HG03354 (cell line): ENCODE measurements at regions not wholly inside any gene's neighbourhood (a gene's known extent, or its start where the extent isn't known, plus 50 kb on each side); places are given as distances from the start of the nearest gene placed in this dataset.
A peak's percentile ranks its signal among the peaks of the same experiment; 100 is the strongest.

ENCODE experiments used
- ATAC-seq: cut with Tn5 transposase; IDR thresholded peaks from one replicate; pipeline ENCODE4 v1.9.1; 2021; ENCODE audit warnings: mild to moderate bottlenecking; ENCODE audit not compliant: unreplicated experiment, poor library complexity, severe bottlenecking

DNA sequence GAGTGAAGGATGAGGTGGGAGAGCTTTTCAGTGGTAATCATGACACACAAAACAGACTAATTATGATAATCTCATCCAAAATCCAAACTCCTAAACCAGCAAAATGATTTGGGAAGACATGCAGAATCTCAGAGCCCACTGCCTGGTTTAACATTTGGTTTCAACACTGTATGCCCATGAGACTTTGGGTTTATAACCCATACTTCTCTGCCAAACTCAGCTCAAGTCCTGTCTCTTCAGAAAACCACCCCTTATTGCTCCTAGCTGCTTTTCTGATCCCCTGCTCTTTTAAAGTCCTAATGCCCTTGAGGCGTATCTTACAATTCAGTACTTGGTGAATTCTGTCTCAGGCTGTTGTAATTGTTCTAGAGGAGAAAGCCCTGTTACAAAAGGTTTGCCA lies 593.0 kb upstream of the ID2 start:
- no peak for ATAC-seq

- no peak for ATAC-seq
These were observed 592.3 kb upstream of the ID2 start for GRCh38 chr2:8089596-8089995.

- ATAC-seq: peak; percentile 76
These were observed 590.8 kb upstream of the ID2 start for GRCh38 chr2:8090748-8091700.

DNA sequence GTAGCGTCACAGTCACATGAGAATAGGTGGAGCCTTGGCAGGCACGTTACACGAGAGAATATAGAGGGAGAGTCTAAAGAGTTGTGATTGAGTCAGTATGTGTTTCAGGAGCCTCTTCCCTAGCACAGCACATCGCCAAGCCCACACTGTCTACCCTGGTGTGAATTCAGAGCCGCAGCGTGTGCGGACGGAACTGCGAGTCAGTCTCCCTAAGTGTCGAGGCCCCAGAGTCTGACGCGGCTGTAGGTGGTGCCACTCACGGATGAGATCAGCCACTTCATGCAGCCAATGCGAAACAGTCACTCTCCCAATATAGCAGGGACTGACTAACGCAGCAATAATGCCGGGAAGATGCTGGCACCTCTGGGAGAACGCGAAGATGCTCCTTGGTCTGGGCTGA lies 587.3 kb upstream of the ID2 start:
- no peak for ATAC-seq

DNA sequence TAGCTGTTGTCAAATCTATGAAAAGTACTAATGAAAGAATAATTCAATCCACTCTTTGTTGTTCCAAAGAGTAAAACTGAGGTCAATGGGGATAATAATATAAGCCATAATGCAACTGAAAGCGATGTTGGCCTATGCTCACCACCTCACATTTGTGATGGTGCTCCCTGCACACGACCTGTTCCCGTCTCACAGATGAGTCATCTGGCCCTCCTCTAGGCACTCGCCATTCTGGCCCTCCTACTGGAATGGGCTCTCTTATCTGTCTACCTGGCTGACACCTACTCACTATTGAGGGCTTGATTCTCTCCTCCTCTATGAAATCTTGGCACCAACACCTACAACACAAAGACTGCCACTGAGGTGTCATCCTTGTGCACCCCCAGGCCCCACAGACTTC lies 585.9 kb upstream of the ID2 start:
- ATAC-seq: no peak

GRCh38 chr2:8096484-8096883 lies 585.4 kb upstream of the ID2 start:
- ATAC-seq: no peak

DNA sequence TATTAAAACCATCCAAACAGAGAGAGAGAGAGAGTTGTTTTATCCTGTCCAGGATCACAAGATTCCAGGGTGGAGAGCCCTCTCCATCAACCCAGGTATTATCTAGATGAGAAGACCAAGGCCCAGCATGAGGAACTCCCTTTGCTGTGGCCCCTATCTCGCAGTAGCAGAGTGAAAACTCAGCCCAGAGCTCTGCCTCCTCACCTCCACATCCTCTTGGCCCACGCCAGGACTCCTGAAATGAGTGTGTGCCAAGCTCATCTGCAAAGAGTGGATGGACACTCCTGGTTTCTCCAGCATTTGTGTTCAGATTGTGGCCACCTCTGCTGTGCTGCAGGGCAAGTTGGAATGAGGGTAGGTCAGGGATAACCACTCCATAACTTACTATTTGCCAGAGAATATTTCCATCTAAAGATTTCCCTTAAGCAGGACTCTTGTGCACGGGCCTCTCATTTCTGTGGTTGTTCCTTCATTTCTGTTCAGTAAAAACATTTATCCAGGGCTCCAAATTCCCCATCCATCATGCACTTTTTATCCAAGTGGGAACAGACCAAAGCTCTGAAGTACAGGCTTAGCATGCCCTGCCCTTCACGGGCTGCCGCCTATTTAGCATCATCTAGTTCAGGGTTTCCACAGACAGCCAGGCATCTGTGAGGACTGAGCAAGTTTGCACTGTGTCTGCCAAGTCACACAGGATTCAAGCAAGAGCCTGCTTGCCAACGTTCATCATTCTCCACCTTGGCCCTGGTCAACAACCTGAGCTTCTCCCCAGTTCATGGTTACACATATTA lies 583.2 kb upstream of the ID2 start:
- ATAC-seq: no peak

DNA sequence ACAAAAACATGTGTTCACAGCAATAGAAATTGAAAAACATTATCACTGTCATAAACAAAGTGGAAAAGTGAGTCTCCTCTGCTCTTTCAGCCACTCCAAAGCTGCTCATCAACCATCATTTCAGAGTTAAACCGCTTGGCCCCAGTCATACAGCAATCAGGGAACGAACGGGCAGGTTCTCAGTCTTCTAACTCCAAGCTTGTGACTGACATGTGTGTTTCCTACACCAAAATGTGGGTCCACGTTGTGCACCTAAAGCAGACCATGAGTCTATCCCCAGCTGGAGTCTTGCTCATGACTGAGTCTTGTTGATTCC lies 582.6 kb upstream of the ID2 start:
- ATAC-seq: no peak

DNA sequence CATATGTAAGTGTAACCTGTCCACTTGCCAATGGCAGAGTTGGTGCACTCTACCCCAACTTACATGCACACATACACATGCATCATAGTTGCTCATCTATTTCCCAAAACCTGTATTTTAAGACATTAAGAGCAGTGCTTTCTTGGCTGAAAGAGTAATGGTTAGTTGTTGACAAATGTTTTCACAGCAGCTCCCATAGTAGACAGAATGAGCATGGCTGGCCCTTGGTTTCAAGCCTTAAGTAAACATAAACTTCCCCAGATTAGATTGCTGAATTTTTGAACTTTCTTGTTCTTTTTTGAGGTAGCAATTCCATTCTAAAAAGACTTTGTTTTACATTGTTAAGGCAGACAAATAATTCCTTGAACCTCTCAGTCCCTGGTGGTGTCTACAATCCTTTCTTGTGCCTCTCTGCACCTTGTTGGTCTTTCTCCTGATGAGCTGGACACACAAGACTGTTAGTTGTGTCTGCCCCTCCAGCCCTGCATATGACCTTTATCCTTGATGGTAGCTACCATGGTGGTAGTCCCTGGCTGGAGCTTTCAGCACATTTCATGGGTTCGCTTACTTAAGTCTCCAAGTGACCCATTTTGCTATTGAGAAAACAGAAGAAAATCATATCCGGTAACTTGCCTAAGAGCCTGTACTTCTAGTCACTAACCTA lies 580.1 kb upstream of the ID2 start:
- ATAC-seq: no peak

DNA sequence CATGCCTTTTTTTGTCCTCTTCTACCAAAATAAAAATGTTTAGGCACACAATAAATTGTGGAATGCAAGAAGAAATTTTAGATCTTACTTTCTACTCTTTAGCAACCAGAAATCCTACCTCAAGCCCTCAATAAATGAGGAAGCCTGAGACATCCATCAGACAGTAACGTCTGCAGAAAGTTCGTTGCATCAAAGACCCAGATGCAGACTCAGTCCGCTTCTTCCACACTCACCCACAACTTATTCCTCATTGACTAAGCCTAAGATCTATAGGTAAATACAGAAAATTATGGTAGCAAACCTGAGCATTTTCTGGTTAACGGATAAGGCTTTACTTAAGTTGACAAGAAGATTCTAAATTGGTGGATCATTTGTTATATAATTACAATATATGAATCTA lies 579.4 kb upstream of the ID2 start:
- no peak for ATAC-seq

DNA sequence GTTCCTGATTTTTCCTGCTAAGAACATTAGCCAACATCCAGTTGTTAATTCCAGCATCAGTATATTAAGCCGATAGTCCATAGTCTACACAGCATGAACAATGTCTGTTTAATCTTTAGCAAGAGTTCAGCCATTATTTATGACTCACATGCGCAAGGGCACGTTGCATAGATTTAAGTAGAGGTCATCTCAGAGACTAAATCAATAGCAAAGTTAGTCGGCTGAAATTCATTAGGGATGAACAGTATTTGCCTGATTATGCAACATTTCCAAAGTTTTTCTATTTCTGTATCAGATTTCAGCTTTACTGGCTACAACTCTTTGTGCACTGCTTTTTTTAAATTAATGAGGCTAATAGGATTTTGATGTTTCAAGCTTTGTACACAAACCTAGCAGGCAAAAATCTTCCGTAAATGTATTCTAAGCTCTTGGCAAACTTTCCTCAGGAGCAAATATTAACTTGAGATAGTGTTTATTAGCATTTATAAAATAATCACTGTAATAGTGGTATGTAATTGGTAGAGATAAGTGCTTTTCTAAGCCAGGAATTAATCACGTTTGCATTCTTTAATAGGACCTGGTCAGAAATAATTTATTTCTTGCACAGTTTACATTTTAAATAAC lies 578.7 kb upstream of the ID2 start:
- no peak for ATAC-seq

GRCh38 chr2:8107150-8107549 lies 574.7 kb upstream of the ID2 start:
- ATAC-seq: no peak

GRCh38 chr2:8107621-8108378 lies 574.1 kb upstream of the ID2 start:
- ATAC-seq: no peak

DNA sequence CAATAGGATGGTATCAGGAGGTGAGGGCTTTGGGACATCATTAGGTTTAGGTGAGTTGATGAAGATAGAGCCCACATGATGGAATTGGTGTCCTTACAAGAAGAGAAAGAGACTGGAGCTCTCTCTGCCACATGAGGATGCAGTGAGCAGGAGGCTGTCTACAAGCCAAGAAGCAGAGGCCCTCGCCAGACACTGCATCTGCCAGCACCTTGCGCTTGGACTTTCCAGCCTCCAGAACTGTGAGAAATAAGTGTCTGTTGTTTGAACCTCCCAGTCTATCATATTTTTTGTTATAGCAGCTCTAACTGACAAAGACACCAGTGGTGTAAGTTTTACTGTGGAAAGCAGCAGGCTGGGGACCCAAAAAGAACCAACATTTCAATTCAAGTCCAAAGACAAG lies 571.1 kb upstream of the ID2 start:
- ATAC-seq: no peak

DNA sequence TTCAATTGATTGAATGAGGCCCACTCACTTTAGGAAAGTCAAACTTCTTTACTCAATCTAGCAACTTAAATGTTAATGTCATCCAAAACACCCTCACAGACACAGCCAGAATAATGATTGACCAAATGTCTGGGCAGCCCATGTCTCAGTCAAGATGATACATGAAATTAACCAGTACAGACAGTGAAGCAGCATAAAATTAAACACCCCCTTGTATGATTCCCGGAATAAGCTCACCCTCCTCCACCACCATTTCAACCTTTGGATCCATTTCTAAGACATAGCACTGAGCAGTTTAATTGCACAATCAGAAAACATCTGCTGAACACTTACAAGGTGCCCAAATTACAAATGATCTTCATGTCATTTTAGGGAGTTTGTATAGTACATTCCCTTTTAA lies 570.7 kb upstream of the ID2 start:
- no peak for ATAC-seq

- ATAC-seq: no peak
These were observed 566.4 kb upstream of the ID2 start for GRCh38 chr2:8115456-8115855.

- no peak for ATAC-seq
These were observed 565.9 kb upstream of the ID2 start for GRCh38 chr2:8115966-8116365.

- peak; percentile 99 for ATAC-seq
These were observed 565.2 kb upstream of the ID2 start for GRCh38 chr2:8116661-8117060.

- ATAC-seq: no peak
These were observed 562.7 kb upstream of the ID2 start for GRCh38 chr2:8118940-8119781.
